NCI-H82 (cell line): ENCODE measurements at regions not wholly inside any gene's neighbourhood (a gene's known extent, or its start where the extent isn't known, plus 50 kb on each side); places are given as distances from the start of the nearest gene placed in this dataset.
"Not testable (repeated sequence)": the region's sequence is repeated elsewhere in the genome, so short reads cannot be mapped to it uniquely, and the experiment has no call there.

Experiments
- DNase-seq: peaks from one replicate; lab custom pipeline; 2025; lab: John Stamatoyannopoulos, UW

DNA sequence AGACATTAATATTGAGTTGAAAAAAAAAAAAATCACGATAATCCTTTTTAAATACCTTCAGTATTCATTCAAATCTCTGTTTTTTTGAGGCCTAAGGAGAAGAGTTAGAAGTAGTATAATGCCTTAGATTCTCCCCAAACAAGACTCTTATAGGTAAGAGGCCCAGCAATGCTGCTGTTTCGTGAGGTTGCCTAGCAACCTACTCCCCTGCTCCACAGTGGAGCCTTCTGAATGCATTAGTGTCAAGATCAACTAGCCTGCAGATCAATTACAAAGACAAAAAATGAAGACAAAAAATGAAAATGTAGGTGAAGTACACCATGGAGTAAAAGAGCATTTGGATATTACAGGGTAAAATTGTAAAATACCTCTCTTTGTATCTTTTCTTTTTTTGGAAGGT is 229.8 kb upstream of the LUZP2 start:
- DNase-seq = peak; percentile 10

DNA sequence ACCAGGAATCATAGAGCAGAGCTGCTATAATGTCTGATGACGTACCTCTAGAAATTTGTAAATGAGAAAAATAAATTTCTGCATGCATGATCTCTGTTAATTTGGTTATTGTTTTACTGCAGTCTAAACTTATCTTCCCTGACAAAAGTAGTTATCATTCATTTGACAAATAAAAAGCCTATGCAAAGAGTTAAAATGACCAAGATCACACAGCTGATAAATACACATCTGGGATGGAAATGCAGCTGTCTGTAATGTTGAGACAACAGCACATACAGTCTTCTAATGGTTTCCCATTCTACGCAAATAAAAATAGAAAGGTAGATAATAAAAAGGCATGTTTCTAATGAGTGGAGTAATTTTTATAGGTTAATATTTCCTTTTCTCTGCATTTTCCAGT is 225.1 kb upstream of the LUZP2 start:
- no peak for DNase-seq

DNA sequence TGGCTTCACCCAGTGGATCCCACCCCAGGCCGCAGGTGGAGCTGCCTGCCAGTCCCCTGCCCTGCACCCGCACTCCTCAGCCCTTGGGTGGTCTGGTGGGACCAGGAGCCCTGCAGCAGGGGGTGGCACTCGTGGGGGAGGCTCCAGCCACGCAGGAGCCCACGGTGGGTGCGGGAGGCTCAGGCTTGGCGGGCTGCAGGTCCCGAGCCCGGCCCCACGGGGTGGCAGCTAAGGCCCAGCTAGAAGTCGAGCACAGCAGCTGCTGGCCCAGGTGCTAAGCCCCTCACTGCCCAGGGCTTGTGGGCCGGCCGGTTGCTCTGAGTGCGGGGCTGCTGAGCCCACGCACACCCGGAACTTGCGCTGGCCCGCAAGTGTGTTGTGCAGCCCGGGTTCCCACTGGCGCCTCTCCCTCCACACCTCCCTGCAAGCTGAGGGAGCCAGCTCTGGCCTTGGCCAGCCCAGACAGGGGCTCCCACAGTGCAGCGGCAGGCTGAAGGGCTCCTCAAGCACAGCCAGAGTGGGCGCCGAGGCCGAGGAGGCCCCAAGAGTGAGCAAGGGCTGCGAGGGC is 222.6 kb upstream of the LUZP2 start:
- not testable (repeated sequence) for DNase-seq

DNA sequence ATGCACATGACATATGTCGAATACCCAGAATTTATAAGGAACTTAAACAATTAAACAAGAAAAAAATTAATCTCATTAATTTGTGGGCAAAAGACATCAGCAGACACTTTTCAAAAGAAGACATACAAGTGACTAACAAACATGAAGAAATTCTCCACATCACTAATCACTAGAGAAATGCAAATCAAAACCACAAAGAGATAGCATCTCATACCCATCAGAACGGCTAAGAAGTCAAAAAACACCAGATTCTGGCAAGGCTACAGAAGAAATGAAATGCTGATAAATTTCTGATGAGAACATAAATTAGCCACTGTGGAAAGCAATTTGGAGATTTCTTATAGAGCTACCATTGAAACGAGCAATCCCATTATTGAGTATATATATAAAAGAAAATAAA is 210.6 kb upstream of the LUZP2 start:
- DNase-seq = no peak

DNA sequence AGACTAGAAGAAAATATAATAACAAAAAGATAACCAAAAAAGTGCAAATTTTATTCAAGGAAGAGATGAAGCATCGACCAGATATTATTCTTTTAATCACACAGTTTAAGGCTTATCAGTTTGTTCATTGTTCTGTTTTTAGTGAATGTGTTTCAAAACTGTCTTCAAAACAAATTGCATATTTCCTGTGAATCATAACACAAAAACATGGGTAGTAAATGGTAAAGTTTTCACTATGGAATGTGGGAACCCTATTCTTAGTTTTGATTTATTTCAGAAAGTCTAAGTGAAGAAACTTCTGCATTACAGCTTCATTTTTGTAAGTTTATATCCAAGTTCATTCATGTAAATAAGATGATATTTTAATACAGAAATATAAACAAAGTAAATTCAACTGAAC is 207.6 kb upstream of the LUZP2 start:
- DNase-seq = no peak

DNA sequence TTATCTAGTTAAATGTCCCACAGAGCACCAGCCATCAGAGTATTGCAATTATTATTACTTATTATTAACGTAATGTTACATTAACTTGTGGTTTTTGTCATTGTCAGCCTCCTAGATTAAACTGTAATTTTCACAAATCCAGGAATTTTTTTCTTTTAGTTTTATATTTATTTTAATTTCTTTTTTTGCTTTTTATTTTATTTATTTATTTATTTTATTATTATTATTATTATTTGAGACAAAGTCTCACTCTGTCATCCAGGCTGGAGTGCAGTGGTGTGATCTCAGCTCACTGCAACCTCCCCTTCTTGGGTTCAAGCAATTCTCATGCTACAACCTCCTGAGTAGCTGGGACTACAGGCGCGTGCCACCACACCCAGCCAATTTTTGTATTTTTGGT is 202.9 kb upstream of the LUZP2 start:
- DNase-seq = no peak

DNA sequence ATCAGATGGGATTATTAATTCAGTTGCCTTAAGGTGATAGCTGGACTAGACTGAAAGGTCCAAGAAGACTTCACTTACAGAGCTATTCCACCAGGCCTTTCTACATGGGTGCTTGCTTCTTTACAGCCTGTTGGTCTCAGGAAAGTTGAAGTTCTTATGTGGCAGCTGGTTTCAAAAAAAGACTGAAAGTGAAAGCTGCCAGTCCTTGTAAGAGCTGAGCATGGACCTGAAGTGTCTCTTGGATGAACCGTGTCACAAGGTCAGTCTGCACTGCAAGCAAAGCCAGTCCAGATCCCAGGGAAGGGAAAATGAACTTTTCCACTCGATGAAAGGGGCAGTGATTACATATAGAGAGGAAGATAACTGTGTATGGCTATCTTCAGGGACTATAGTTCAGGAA is 201.5 kb upstream of the LUZP2 start:
- no peak for DNase-seq

DNA sequence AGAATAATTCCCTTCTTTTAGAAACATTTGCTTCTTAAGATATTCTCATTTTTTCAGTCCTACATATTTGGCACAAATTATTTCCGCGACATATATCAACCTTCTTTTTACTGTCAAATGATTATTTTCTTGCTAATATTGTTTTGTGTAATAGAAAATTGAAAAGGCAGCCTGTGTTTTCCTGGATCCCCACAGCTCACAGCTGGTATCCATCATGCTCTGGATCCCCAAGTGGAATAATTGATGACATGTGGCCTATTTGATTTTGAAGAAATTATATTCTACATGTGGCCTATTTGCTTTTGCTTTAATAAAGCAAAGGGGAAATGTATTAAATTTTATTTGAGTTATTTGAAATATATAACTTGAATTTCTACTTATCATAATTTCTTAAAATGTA is 199.4 kb upstream of the LUZP2 start:
- DNase-seq = no peak

DNA sequence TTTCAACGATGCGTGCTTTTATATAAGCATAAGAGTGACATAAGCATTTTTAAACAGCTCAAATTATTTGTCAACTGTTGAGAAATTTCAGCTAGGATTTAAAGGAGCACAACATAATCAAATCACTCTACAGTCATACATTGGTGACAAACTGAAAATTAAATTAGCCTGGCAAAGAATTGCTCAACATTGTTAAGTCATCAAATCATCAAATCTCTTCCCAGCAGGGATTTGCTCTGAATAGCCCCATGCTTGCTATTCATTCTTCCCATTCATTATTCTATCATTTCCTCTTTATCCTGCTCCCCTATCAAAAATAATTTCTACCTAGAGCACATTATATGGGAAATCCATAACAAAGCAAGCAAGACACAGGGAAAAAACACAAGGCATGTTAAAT is 198.7 kb upstream of the LUZP2 start:
- DNase-seq = no peak

DNA sequence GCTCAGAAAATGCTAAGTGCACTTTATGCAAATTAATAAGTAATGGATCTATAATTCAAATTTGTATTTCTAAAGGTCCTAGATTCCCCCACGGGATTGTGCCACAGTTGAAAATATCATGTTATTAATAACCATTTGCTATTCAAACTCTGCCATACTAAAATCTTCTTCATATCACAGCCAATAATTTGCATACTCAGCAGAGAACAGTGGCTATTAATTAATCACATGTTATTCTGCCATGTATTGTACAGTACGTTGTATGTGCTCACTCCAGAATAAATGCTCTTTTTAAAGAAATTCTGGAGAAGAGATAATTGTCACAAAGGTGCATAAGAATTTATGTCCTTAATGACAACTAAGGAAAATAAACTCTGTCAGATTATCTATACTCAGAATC is 184.9 kb upstream of the LUZP2 start:
- no peak for DNase-seq

DNA sequence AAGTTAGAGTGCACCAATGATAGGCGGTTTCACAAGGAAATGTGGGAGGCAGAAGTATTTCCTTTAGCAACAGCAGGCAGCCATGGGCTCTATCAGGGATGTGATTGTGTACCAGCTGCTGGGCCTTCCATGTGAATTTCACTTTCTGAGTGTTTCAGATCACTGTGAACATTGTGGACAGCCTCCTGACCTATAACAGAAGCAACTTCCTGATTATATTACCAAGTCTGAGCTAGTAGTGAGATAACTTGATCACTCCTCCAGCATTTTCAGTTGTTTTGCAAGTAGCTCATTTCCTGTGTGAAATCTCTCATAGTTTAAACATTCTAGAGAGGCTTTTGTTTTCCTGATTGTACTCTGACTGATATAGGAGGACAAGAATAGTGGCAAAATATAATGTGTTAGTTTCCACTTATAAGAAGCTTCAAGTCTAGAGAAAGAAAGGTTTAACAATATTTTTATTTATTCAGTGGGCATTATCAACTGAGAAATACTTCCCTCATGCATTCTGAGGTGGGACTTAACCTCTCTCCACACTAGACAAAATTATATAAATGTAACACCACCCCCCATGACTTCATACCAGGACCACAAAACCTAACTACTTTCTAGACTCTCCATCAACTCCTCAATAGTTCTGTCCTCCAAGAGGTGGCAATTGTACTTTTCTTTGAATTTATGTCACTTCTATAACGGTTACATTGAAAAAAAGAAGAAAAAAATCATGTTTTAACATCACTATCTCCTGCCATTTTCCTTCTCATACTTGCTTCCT is 184.2 kb upstream of the LUZP2 start:
- DNase-seq = no peak

DNA sequence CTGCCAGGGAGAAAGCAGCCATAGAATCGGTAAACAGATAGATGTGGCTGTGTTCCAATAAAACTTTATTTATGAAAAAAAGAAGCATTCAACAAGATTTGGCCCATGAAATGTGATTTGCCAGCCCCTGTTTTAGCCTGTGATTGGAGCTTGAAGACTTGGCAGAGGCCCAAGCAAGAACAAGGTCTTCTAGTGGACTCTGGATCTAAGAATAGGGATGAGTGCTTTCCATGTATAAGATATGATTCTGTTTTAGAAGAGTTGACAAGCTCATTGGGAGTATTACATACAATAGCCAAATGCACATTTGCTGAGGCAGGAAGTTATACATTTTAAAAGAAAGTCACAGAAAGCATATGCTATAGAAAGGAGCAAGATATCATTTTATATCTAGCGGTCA is 175.6 kb upstream of the LUZP2 start:
- no peak for DNase-seq

DNA sequence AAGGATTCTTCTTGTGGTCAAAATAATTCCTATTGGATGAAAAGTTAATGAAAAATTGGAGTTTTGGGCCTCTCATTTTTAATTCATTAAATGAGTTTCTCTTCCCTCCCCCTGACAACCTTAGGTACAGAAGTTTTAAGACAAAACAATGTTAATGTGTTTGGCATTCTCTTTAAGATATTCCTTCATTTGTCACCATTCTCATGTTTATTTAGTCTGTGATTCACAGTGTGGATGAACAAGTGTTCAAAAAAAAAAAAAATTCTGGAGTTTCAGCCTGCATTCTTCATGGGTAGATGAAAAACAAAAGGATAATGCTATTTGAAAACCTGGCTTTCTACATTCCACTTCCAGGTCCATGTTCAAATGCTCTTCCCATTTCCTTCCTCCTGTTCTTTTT is 172.6 kb upstream of the LUZP2 start:
- no peak for DNase-seq

DNA sequence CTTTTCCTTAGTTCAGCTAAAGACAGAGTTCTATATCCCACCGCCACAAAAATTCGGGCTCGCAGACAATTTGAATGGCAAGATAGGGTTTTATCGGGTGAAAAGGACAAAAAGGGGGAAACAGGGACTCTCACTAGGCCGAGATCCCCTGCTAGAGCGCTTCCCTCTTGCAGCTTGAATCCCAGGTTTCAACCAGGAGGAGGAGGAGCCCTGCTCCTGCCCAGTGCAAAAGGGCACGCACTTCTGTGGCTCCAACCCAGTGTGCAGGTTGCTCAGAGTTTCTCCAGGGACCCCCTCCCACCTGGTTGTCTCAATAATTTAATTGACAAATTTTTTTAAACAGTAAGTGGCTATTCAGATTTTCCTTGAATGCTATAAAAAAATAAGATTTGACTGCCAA is 152.6 kb upstream of the LUZP2 start:
- no peak for DNase-seq

DNA sequence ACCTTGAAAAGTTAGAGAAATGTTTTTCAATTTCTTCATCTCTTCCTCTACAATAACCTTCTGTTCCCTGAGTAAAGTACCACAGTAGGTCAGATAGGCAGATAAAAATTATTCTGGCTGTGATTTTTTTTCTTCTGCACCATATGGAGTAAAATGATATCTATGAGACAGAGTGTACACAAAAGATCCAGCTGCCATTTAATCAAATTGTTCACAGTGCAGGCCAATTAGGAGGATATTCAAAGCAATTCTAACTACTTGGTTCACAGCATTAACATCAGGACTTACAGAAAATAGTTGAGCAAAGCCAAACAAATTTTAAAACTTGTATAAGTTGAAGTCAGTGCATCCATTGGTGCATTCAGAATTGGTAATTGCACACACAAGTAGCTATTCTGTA is 147.9 kb upstream of the LUZP2 start:
- DNase-seq = peak; percentile 16

DNA sequence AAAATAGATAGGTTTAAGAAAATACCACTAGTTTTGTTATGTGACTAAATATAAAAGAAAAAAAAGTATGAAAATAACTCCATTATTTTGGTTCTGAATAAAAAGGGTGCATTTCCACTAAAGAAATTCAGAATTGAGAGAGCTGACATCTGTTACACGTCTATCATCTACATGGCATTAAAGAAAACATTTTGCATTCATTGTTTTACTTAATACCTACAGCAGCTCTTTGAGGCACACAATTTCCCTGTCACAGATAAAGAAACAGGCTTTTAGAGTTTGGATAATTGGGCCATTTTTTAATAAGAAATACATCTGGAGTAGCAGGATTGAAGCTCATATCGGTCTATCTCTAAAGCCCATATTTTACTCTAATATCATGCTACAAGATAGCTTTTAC is 145.7 kb upstream of the LUZP2 start:
- no peak for DNase-seq

DNA sequence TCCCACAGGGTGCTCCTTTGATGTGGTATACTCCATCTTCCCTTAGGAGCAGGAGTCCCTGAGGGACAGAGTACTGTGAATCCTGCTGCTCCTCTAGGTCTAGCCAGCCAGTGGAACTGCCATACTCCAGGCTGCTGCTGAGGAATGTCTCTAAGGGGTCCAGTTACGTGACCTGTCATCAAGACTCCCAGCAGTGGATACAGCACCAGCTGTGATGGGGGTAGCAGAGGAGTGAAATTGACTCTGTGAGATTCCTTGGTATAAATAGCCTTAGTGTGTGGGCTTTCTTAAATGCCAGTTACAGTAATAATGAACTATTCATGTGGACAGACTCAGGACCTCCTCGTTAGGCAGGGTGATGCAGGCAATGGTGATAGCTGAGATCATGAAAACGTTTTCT is 140.4 kb upstream of the LUZP2 start:
- no peak for DNase-seq

DNA sequence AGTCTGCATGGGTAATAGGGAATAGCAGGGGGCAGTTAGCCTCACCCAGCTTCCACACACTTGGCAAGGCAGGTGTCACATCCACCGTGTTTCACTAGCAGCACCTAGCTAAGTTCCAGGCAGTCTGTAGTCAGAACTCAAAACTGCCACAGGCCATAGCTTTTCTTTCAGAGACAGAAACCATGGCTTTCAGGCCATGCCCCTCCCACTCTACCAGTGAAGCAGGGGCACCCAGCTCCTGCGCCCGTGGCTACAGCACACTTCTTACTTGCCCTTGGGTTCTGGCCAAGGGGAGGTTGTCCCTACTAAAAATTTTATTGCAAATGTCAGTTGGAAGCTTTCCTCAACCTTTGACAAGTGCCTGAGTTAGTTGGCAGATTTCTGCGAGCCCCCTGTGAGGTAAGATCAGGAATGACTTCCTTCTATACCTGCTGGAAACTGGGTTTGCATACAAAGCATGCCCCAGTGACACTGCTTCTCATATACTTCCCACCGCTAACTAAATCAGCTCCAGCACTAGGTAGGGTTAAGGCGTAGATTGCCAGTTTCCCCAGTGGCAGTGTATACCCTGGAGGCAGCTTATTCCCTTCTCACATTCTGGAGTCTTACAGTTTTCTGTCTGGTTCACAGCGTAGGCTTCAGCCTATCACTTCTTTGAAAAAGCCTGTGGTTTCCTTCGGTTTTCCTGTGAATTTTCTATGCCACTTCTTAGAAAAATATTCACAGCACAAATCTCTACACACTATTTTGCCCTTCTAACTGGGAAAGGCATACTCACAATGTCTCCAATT is 139.0 kb upstream of the LUZP2 start:
- DNase-seq = no peak

DNA sequence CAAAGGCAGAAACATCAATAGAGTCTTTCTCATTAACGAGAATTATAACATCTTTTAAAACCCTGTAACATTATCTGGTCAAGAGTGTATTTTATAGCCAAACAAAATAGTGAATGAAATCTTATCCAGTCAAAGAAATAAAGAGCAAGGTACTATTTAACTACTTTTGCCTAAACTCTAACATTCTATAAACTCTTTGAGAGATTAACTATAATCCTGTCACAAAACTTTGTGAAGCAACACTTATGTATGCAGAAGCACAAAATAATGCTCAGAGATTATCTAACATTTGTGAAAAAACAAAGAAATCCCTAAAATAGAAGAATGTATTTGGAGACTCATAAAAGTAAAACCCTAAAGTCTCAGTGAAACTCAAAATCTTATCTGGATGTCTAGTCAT is 124.4 kb upstream of the LUZP2 start:
- DNase-seq = no peak

DNA sequence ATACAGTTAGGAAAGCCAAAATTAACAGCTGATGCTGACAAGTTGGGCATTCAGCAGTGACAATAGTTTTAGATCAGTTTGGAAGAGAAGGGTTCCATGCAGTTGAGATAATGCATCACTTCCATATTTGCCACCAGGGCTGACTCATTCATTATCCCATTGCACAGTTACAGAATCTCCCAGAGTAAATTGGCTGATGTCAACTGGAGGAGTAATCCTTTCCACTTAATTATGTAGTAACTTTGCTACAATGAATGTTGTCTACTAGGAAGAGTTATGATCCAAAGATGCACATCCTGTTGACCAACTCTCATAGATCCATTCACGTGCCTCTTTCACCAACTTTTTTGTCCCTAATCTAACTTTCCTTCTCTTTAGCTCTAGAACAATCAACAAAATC is 123.3 kb upstream of the LUZP2 start:
- DNase-seq = peak; percentile 22

DNA sequence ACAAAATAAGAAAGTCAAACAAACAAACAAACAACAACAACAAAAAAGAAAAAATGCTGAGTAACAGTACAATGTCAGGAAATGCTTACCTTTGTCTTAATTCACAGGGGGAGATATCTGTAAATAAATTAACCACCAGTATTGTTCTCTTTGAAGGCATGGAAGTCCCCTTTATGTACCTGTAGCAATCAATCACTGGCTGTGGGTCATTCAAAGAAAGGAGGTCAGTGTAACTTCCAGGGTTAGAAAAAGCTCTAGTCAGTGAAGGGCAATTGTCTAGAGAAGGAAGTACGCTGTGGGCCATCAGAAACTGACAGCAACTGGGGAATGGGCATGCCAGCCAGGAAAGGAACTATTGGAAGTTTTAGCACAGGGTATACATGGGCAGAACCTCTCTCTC is 121.5 kb upstream of the LUZP2 start:
- DNase-seq = no peak

DNA sequence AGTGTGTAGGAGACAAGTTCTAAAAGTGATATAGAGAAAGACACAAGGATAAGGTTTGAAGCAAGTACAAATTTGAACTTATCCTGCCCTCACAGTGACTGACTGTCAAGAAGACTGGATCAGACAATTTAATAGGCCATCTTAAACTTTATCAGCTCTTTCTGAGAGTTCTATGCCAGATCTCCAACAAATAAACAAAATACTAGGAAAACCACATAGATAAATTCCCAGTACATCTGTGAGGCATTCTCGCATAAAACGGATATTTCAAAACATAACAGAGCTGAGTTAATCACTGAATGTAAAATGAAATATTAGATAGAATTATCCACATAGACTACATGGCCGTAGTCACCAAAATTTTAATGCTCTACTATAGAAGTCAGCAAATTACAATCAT is 120.9 kb upstream of the LUZP2 start:
- no peak for DNase-seq

DNA sequence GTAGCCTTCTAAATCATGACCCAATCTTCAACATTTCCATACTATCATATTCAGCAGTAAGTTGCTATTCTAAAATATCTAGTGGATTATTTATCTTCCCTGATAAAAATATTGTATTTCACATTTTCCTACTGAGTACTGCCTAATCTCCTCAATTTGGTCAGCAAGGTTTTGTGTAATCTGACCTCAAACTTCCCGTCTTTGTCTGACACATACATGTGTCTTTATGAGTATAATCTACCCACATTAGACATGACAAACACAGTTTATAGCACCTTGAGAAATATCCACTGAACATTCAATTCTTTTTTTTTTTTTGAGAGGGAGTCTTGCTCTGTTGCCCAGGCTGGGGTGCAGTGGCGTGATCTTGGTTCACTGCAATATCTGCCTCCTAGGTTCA is 113.7 kb upstream of the LUZP2 start:
- DNase-seq = no peak
